Omental fat pad (tissue), 3 donors: ENCODE measurements at regions not wholly inside any gene's neighbourhood (a gene's known extent, or its start where the extent isn't known, plus 50 kb on each side); places are given as distances from the start of the nearest gene placed in this dataset.
A peak's percentile ranks its signal among the peaks of the same experiment; 100 is the strongest.

Experiments
- ATAC-seq: fragments of 150-250 bp; one replicate; pipeline ENCODE4 v1.9.1; 2016; ENCODE audit warnings: mild to moderate bottlenecking, moderate library complexity; ENCODE audit not compliant: low FRiP score
- DNase-seq: peaks from one replicate; pipeline ENCODE4 v3.0.0-alpha.2; 2019; ENCODE audit warnings: low spot score
- CTCF ChIP-seq, 3 donors: fragments of 450-650 bp; IDR thresholded peaks; one replicate each; pipeline ENCODE4 v1.5.1; 2016 to 2017; ENCODE audit warnings: antibody characterized with exemption in 3 of 3, mild to moderate bottlenecking in 3 of 3, moderate library complexity in 2 of 3

DNA sequence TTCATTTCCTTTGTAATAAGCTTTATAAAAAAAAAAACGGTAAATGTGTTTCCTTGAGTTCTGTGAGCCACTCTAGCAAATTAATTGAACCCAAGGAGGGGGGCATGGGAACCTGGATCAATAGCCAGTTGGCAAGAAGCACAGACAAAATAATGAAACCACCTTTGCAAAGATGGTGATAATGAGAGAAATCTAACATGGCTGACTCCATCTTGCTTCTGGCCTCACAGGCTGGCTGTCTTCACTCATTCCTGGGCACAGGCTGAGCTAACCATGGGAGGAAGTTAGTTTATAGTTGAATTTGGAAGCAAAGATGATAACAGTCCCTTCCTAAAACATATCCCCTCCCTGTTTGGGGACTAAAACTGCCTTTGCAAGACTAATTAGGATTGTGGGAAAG is 95.1 kb downstream of the B3GNT2 start:
- DNase-seq (no peak), ATAC-seq (no peak)
- TF ChIP-seq CTCF (IDR thresholded peaks at IDR 0.05), result no peak

DNA sequence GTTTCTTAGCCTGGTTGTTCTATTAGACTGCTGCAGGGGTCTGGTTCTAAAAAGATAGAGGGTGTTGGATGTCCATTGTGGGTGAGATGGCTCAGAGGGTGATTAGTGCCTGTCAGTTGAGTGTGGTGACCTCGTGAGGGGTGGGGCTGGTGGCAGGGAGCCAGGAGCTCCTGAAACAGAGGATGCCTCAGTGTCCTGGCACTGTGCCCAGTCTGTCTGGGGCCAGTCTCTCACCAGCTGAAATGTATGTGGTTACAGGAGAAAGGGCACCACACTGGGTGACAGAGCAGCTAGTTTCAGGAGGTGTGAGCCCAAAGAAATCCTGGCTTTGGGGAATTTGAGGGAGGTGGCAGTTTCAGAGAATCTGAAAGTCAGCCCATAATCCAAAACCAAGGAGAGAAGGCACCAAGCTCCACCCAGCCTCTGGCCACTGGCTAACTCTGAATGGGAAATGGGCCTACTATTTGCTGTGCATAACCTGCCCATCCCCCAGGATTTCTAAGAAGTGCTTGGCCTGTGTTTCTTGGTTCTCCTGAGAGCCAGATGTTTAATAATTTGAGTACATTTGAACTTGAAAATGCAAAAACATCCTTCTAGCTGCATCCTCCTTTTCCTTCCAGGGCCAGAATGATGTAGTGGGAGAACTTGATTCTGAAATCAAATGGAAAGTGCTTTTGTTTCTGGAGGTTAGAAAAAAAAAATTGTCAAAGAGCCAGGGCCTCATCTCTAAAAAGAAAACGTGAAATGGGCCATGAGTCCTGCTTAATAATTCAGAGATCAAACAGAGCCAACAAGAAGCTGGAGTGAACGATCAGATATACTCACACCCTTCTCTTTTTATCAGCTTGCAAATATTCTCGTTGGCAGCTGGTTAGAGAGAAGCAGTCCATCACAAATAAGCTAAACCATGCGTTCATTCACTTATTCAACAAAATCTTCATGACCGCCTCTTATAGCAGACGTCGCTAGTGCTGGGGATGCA is 92.3 kb downstream of the B3GNT2 start:
- peak; percentile 39 for ATAC-seq
- TF ChIP-seq CTCF (IDR thresholded peaks at IDR 0.05), result no peak

DNA sequence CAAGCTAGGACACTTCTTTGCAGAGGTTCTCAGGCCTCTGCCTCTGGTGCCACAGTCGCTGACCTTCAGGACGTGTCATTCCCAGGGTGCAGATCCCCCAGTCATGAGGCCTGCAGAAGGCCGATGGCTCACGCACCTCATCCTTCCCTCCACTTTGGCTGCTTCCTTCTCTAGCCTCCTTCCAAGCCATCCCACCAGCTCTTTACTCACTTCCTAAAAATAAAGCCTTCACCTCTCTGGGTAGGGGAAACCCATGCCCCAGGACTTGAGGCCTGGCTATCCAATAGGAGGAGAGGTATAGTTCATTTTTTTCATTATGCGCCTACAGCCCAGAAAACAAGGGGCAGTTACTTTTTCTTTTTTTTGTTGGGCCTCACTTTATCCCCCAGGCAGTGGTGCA is 91.4 kb downstream of the B3GNT2 start:
- ATAC-seq, result no peak
- no peak for DNase-seq
- no peak for TF ChIP-seq CTCF (IDR thresholded peaks at IDR 0.05)

More for the DNA sequence above, 92.3 kb downstream of the B3GNT2 start:
- DNase-seq, result peak; percentile 55

DNA sequence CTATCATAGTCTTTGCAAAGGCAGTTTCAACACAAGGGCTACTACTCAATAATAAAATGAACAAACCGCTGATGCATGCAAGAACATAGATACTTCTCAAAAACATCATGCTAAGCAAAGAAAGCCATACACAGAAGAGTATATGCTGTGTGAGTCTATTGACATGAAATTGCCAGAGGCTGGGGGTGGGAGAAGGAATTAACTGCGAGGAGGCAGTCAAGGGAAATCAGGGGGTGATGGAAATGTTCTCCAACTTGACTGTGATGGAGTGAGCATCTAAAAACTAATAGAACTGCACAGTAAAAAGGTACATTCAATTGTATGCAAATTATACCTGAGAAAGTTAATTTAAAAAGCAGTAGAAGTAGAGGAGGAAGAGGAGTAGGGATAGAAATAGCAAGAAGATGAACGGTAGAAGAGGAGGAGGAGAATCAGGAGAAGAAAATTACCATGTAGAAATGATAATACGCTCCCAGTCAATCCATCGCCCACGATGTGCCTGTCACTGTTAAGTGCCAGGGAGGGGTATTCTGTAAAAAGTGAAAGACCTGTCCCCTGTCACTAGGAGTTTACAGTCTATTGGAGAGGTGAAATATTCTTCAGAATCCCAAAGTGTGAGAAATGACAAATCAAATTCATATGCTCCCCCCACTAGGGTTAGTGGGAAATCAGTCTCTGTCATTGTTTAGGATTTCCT is 90.3 kb downstream of the B3GNT2 start:
- no peak for ATAC-seq

DNA sequence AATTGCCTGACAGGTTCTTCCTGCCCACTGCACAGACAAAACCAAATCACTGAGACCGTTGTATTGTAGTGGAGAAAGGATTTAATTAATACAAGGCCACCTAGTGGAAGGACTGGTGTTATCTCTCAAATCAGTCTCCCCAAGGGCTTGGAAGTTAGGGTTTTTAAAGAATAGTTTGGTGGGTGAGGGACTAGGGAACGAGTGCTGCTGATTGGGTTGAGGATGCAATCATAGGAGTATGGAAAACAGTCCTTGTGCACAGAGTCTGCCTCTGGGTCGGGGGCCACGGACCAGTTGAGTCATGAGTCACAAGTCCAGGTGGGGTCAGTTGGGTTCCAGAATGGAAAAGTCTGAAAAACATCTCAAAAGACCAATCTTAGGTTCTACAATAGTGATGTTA is 89.1 kb downstream of the B3GNT2 start:
- TF ChIP-seq CTCF (IDR thresholded peaks at IDR 0.05), result no peak
- no peak for DNase-seq
- ATAC-seq, result no peak

More for the DNA sequence above, 90.3 kb downstream of the B3GNT2 start:
- DNase-seq, result no peak
- no peak for TF ChIP-seq CTCF (IDR thresholded peaks at IDR 0.05)

GRCh38 chr2:62284471-62284870 is 88.6 kb downstream of the B3GNT2 start:
- ATAC-seq, result no peak
- no peak for DNase-seq
- no peak for TF ChIP-seq CTCF (IDR thresholded peaks at IDR 0.05)
